DOHH2 (cell line): ENCODE measurements at regions not wholly inside any gene's neighbourhood (a gene's known extent, or its start where the extent isn't known, plus 50 kb on each side); places are given as distances from the start of the nearest gene placed in this dataset.

Experiments used
- CTCF ChIP-seq: fragments of 200-600 bp; sonication (generic); IDR thresholded peaks from one replicate; pipeline ENCODE4 v1.5.1; 2014; ENCODE audit warnings: antibody characterized with exemption, mild to moderate bottlenecking, low read depth, low read length; ENCODE audit not compliant: poor library complexity, severe bottlenecking
- EZH2phosphoT487 ChIP-seq: fragments of 200-600 bp; sonication (generic); IDR thresholded peaks from 2 replicates; pipeline ENCODE4 v1.6.1; 2017; ENCODE audit warnings: borderline replicate concordance, mild to moderate bottlenecking, antibody characterized with exemption, low read length, moderate library complexity, mixed read lengths

GRCh38 chr5:164256351-164256750 is 750.9 kb downstream of the MAT2B start:
- no peak for TF ChIP-seq CTCF
- TF ChIP-seq EZH2phosphoT487 = no peak
